ENCODE measurements at regions not wholly inside any gene's neighbourhood (a gene's known extent, or its start where the extent isn't known, plus 50 kb on each side); places are given as distances from the start of the nearest gene placed in this dataset.

DNA sequence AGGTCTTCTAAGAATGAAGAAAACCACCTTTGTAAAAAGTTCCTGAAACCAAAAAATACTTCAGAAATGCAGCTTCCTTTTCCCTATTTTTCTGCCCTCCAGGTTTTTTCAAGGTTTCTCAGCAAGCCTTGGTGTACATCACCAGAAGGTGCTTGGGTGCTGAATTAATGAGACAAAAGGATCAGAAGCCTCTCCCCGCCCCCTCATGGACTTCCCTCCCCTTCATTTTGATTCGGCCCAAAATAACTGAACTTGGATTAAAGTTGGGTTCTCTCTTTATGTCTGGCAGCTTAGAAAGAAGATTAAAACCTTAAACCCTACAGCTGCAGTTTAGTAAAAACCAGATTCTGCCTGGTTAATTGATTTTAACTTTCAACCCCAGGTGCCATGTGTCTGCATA, 121.7 kb upstream of the ERCC4 start:
- CTCF ChIA-PET, result no interaction called here

More for the DNA sequence above, 121.7 kb upstream of the ERCC4 start:
- Histone ChIP-seq H3K9ac (replicated peaks; ENCODE audit: extremely low read depth, insufficient read depth, low read length) (no peak overlapping the region), H3K4me1 (ENCODE audit: control insufficient read depth, extremely low read depth, insufficient read depth, low read length) (no peaks in the 10 kb centered on the region), H3K9me1 (replicated peaks; ENCODE audit: control insufficient read depth, extremely low read depth, insufficient read depth, low read length) (no peaks in the 10 kb centered on the region), H3K9me3 (replicated peaks; ENCODE audit: control insufficient read depth, insufficient read depth, low read length) (peaks cover 2% of the 10 kb centered on the region), H3K79me2 (ENCODE audit: control insufficient read depth, insufficient read depth, low read length) (no peaks in the 10 kb centered on the region), H3K27ac (ENCODE audit: insufficient read depth, low read depth, low read length) (no peak overlapping the region), H2AFZ (ENCODE audit: low read depth, low read length) (no peak overlapping the region), H3K4me3 (replicated peaks in 1 of 3; ENCODE audit: insufficient read depth in 1 of 3, low read depth in 1 of 3, low read length in 3 of 3) (no peak overlapping the region), H3K36me3 (ENCODE audit: control insufficient read depth in 2 of 2, extremely low read depth in 1 of 2, insufficient read depth in 2 of 2, low read length in 2 of 2) (no peaks in the 10 kb centered on the region), H3K27me3 (ENCODE audit: control insufficient read depth in 2 of 2, insufficient read depth in 2 of 2, low read length in 2 of 2) (no peaks in the 10 kb centered on the region), H3K4me2 (ENCODE audit: insufficient read depth, low read length) (no peak overlapping the region), H4K20me1 (replicated peaks; ENCODE audit: control insufficient read depth, extremely low read depth, insufficient read depth, low read length) (no peaks in the 10 kb centered on the region)
- TF ChIP-seq, protein P1, sequence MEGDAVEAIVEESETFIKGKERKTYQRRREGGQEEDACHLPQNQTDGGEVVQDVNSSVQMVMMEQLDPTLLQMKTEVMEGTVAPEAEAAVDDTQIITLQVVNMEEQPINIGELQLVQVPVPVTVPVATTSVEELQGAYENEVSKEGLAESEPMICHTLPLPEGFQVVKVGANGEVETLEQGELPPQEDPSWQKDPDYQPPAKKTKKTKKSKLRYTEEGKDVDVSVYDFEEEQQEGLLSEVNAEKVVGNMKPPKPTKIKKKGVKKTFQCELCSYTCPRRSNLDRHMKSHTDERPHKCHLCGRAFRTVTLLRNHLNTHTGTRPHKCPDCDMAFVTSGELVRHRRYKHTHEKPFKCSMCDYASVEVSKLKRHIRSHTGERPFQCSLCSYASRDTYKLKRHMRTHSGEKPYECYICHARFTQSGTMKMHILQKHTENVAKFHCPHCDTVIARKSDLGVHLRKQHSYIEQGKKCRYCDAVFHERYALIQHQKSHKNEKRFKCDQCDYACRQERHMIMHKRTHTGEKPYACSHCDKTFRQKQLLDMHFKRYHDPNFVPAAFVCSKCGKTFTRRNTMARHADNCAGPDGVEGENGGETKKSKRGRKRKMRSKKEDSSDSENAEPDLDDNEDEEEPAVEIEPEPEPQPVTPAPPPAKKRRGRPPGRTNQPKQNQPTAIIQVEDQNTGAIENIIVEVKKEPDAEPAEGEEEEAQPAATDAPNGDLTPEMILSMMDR (IDR thresholded peaks at IDR 0.05; ENCODE audit: extremely low read depth in 1 of 2, insufficient read depth in 1 of 2, low read depth in 1 of 2, low read length in 2 of 2), result no peak
- no peak for TF ChIP-seq POLR2A (IDR thresholded peaks at IDR 0.05; ENCODE audit: low read depth, low read length)
- no peak for TF ChIP-seq FOS (IDR thresholded peaks at IDR 0.05; ENCODE audit: borderline replicate concordance, insufficient read depth, low read length)
- no peak for TF ChIP-seq POLR2AphosphoS5 (IDR thresholded peaks at IDR 0.05; ENCODE audit: insufficient read depth, low read depth, low read length)
- TF ChIP-seq JUN (IDR thresholded peaks at IDR 0.05; ENCODE audit: borderline replicate concordance, insufficient read depth, insufficient read length, low read depth), result no peak
- TF ChIP-seq EZH2 (IDR thresholded peaks at IDR 0.05; ENCODE audit: borderline replicate concordance, low read depth, low read length, severe bottlenecking), result no peak
- no peak for TF ChIP-seq MYC (IDR thresholded peaks at IDR 0.05; ENCODE audit: low read depth, low read length)
- no peak for TF ChIP-seq GATA2 (IDR thresholded peaks at IDR 0.05; ENCODE audit: insufficient read depth, insufficient read length, low read depth, low read length)
- TF ChIP-seq, protein P2, sequence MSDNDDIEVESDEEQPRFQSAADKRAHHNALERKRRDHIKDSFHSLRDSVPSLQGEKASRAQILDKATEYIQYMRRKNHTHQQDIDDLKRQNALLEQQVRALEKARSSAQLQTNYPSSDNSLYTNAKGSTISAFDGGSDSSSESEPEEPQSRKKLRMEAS (IDR thresholded peaks at IDR 0.05; ENCODE audit: insufficient read depth, insufficient read length), result no peak
- DNase-seq (ENCODE audit: low read depth, low spot score) (no peak), FAIRE-seq (no peak)
- dilution Hi-C loops (cut with MboI; ENCODE audit: extremely low pct_ligation_motif_present, low sequenced_read_pairs) (no loop called here), intact Hi-C loops (cut with micrococcal nuclease) (no loop called here)
- no TSS peak for BruUV-seq (replicated peaks)
- POLR2A ChIA-PET, result no interaction called here

Measured in endothelial cell of umbilical vein (primary cell).